PC-9 (cell line): ENCODE measurements at regions not wholly inside any gene's neighbourhood (a gene's known extent, or its start where the extent isn't known, plus 50 kb on each side); places are given as distances from the start of the nearest gene placed in this dataset.

ENCODE experiments used
- BruUV-seq: library from RNA; stranded (reverse); fragments of 400-500 nt; replicated peaks from 2 replicates; lab custom pipeline; 2021; lab: Mats Ljungman, UMichigan
- CTCF ChIA-PET: fragments of 300-600 bp; sonication (Branson Sonifier 250); formaldehyde crosslinking; loops from one replicate; lab custom pipeline; 2022; ENCODE audit warnings: antibody characterized with exemption; lab: Charles Lee
- POLR2A ChIA-PET: fragments of 300-600 bp; sonication (Branson Sonifier 250); formaldehyde crosslinking; loops from one replicate; lab custom pipeline; 2022; ENCODE audit warnings: antibody characterized with exemption; ENCODE audit not compliant: unreplicated experiment; lab: Charles Lee
- DNase-seq, 2 experiments: peaks; one replicate each; pipeline versions ENCODE4 v3.0.0 to v3.0.0-alpha.2; 2015 to 2022; ENCODE audit warnings: mixed read lengths in 1 of 2
- H2AFZ ChIP-seq: fragments of 200-600 bp; sonication (generic); 2 replicates; pipeline ENCODE4 v1.8.1; 2017; ENCODE audit warnings: antibody characterized with exemption
- H3F3A ChIP-seq: fragments of 200-600 bp; sonication (generic); 2 replicates; pipeline ENCODE4 v1.8.1; 2017; ENCODE audit warnings: antibody characterized with exemption, mild to moderate bottlenecking, low read depth; ENCODE audit not compliant: insufficient read depth
- H3K27ac ChIP-seq: fragments of 200-600 bp; sonication (generic); 2 replicates; pipeline ENCODE4 v1.6.1; 2016; ENCODE audit warnings: mixed run types
- H3K27me3 ChIP-seq: fragments of 200-600 bp; sonication (generic); 2 replicates; pipeline ENCODE4 v1.6.1; 2016; ENCODE audit warnings: low read depth, mixed run types; ENCODE audit not compliant: insufficient read depth
- H3K36me3 ChIP-seq: fragments of 200-600 bp; sonication (generic); 2 replicates; pipeline ENCODE4 v1.6.1; 2016; ENCODE audit warnings: low read depth, mixed run types
- H3K4me1 ChIP-seq: fragments of 200-600 bp; sonication (generic); replicated peaks from 2 replicates; pipeline ENCODE4 v1.6.1; 2016; ENCODE audit warnings: mixed run types; ENCODE audit not compliant: insufficient read depth
- H3K4me2 ChIP-seq: fragments of 200-600 bp; sonication (generic); 2 replicates; pipeline ENCODE4 v1.6.1; 2017; ENCODE audit warnings: mixed run types
- H3K4me3 ChIP-seq: fragments of 200-600 bp; sonication (generic); 2 replicates; pipeline ENCODE4 v1.6.1; 2016; ENCODE audit warnings: mixed run types
- H3K79me2 ChIP-seq: fragments of 200-600 bp; sonication (generic); 2 replicates; pipeline ENCODE4 v1.6.1; 2017; ENCODE audit warnings: low read depth, mixed run types
- H3K9me2 ChIP-seq: fragments of 200-600 bp; sonication (generic); 2 replicates; pipeline ENCODE4 v1.8.1; 2017; ENCODE audit warnings: mild to moderate bottlenecking; ENCODE audit not compliant: insufficient read depth
- H3K9me3 ChIP-seq: fragments of 200-600 bp; sonication (generic); 2 replicates; pipeline ENCODE4 v1.8.1; 2016; ENCODE audit warnings: low read depth; ENCODE audit not compliant: insufficient read depth
- H4K20me1 ChIP-seq: fragments of 200-600 bp; sonication (generic); 2 replicates; pipeline ENCODE4 v1.8.1; 2017; ENCODE audit not compliant: insufficient read depth
- CTCF ChIP-seq: fragments of 200-600 bp; sonication (generic); conservative IDR thresholded peaks from 2 replicates; pipeline ENCODE4 v1.6.1; 2017; ENCODE audit warnings: mixed run types, antibody characterized with exemption, mild to moderate bottlenecking, moderate library complexity
- EZH2 ChIP-seq: fragments of 200-600 bp; sonication (generic); IDR thresholded peaks from 2 replicates; pipeline ENCODE4 v1.8.0; 2017; ENCODE audit warnings: antibody characterized with exemption, low read depth
- intact Hi-C: fragments of 100-400 bp; cut with micrococcal nuclease; formaldehyde crosslinking; loops from one replicate; pipeline ENCODE4 v1.10.0; 2022; ENCODE audit not compliant: unreplicated experiment

- TF ChIP-seq EZH2 (no peak), CTCF (no peak)
- Histone ChIP-seq H4K20me1 (no peaks in the 10 kb centered on the region), H3K4me2 (no peak overlapping the region), H3F3A (no peaks in the 10 kb centered on the region), H3K4me3 (no peak overlapping the region), H3K79me2 (no peaks in the 10 kb centered on the region), H3K4me1 (no peaks in the 10 kb centered on the region), H2AFZ (no peak overlapping the region), H3K9me2 (no peaks in the 10 kb centered on the region), H3K36me3 (no peaks in the 10 kb centered on the region), H3K9me3 (no peaks in the 10 kb centered on the region), H3K27me3 (no peaks in the 10 kb centered on the region), H3K27ac (no peak overlapping the region)
- intact Hi-C loops, result no loop called here
- ChIA-PET CTCF (no interaction called here), POLR2A (no interaction called here)
- no TSS peak for BruUV-seq
- no peak for DNase-seq
These were observed 232.5 kb downstream of the PARP8 start for GRCh38 chr5:50898966-50899365.

- no TSS peak for BruUV-seq
- no peaks in the 10 kb centered on the region for H3K36me3 ChIP-seq
- POLR2A ChIA-PET, result no interaction called here
These were observed 234.6 kb downstream of the PARP8 start for GRCh38 chr5:50900952-50901510.

GRCh38 chr5:50903651-50904050 is 237.2 kb downstream of the PARP8 start:
- no peaks in the 10 kb centered on the region for H3F3A ChIP-seq
- no peaks in the 10 kb centered on the region for H4K20me1 ChIP-seq
- intact Hi-C loops, result no loop called here
- H3K9me3 ChIP-seq, result no peaks in the 10 kb centered on the region
- POLR2A ChIA-PET, result no interaction called here
- H3K4me1 ChIP-seq, result no peaks in the 10 kb centered on the region
- H3K27ac ChIP-seq, result no peak overlapping the region
- no peaks in the 10 kb centered on the region for H3K36me3 ChIP-seq
- BruUV-seq, result no TSS peak
- no peak overlapping the region for H2AFZ ChIP-seq
- H3K4me3 ChIP-seq, result no peak overlapping the region
- TF ChIP-seq EZH2, result no peak
- TF ChIP-seq CTCF, result no peak
- H3K27me3 ChIP-seq, result no peaks in the 10 kb centered on the region
- no peak overlapping the region for H3K4me2 ChIP-seq
- CTCF ChIA-PET, result no interaction called here
- no peaks in the 10 kb centered on the region for H3K9me2 ChIP-seq
- no peaks in the 10 kb centered on the region for H3K79me2 ChIP-seq
- no peak for DNase-seq

More at GRCh38 chr5:50900952-50901510, 234.6 kb downstream of the PARP8 start:
- Histone ChIP-seq H3F3A (no peaks in the 10 kb centered on the region), H3K9me2 (no peaks in the 10 kb centered on the region), H2AFZ (no peak overlapping the region), H3K4me1 (no peaks in the 10 kb centered on the region), H3K4me3 (no peak overlapping the region), H3K27me3 (no peaks in the 10 kb centered on the region), H3K9me3 (no peaks in the 10 kb centered on the region), H4K20me1 (no peaks in the 10 kb centered on the region), H3K4me2 (no peak overlapping the region), H3K27ac (no peak overlapping the region), H3K79me2 (no peaks in the 10 kb centered on the region)
- intact Hi-C loops, result no loop called here
- no peak for DNase-seq
- CTCF ChIA-PET, result no interaction called here
- TF ChIP-seq EZH2 (no peak), CTCF (no peak)
